Body of pancreas (tissue), 4 donors: ENCODE measurements at regions not wholly inside any gene's neighbourhood (a gene's known extent, or its start where the extent isn't known, plus 50 kb on each side); places are given as distances from the start of the nearest gene placed in this dataset.

ENCODE experiments used
- CTCF ChIP-seq, 7 experiments: fragments of 450-650 bp in 4 of 7; fragments of 200-600 bp in 3 of 7; sonication (generic) in 3 of 7; IDR thresholded peaks; one replicate each; pipeline ENCODE4 v1.5.1; 2016 to 2019; ENCODE audit warnings: antibody characterized with exemption in 7 of 7
- POLR2A ChIP-seq, 3 donors: fragments of 450-650 bp; IDR thresholded peaks; one replicate each; pipeline ENCODE4 v1.6.1; 2016; ENCODE audit warnings: antibody characterized with exemption in 3 of 3, mild to moderate bottlenecking in 2 of 3

GRCh38 chr2:195108182-195108581 lies 548.8 kb upstream of the SLC39A10 start:
- TF ChIP-seq CTCF (IDR thresholded peaks at IDR 0.05) (no peak), POLR2A (IDR thresholded peaks at IDR 0.05) (no peak)
